IMR-90 (cell line): ENCODE measurements at regions not wholly inside any gene's neighbourhood (a gene's known extent, or its start where the extent isn't known, plus 50 kb on each side); places are given as distances from the start of the nearest gene placed in this dataset.

Experiments used
- ATAC-seq: fragments of 200-7000 bp; cut with Tn5 transposase; 2 replicates; pipeline ENCODE4 v1.9.1; 2020; ENCODE audit warnings: low read depth, mild to moderate bottlenecking, moderate library complexity
- BruUV-seq: library from RNA; stranded (reverse); fragments of 400-500 nt; replicated peaks from 2 replicates; lab custom pipeline; 2021; lab: Mats Ljungman, UMichigan
- CTCF ChIA-PET: fragments of 300-600 bp; formaldehyde crosslinking; extraction: SDS; loops from one replicate; lab custom pipeline; 2021; ENCODE audit warnings: antibody characterized with exemption; lab: Yijun Ruan, JAX
- POLR2A ChIA-PET: fragments of 300-600 bp; sonication (Branson Sonifier 250); formaldehyde crosslinking; loops from one replicate; lab custom pipeline; 2022; ENCODE audit warnings: antibody characterized with exemption; ENCODE audit not compliant: unreplicated experiment; lab: Charles Lee
- DNase-seq: peaks from one replicate; pipeline ENCODE4 v3.0.0; 2013
- H2AFZ ChIP-seq: replicated peaks from 2 replicates; pipeline ENCODE3; 2013; ENCODE audit warnings: low read length, mild to moderate bottlenecking; ENCODE audit not compliant: poor library complexity
- H2AK5ac ChIP-seq: 2 replicates; pipeline ENCODE4 v1.6.1; 2013; ENCODE audit warnings: low read depth, low read length, inconsistent platforms
- H2AK9ac ChIP-seq: replicated peaks from 2 replicates; pipeline ENCODE3; 2013; ENCODE audit warnings: mild to moderate bottlenecking, low read depth, low read length, moderate library complexity; ENCODE audit not compliant: poor library complexity
- H2BK120ac ChIP-seq: 2 replicates; pipeline ENCODE4 v1.6.1; 2013; ENCODE audit warnings: low read depth, low read length, inconsistent platforms
- H2BK15ac ChIP-seq: 3 replicates; pipeline ENCODE4 v1.6.1; 2013; ENCODE audit warnings: low read depth, low read length, inconsistent platforms
- H2BK20ac ChIP-seq: 2 replicates; pipeline ENCODE4 v1.6.1; 2013; ENCODE audit warnings: low read depth, mild to moderate bottlenecking, inconsistent platforms, low read length, moderate library complexity
- H2BK5ac ChIP-seq: 2 replicates; pipeline ENCODE4 v1.6.1; 2013; ENCODE audit warnings: mild to moderate bottlenecking, low read depth, low read length, inconsistent platforms; ENCODE audit not compliant: poor library complexity, severe bottlenecking
- H3K14ac ChIP-seq: replicated peaks from 2 replicates; pipeline ENCODE4 v1.6.1; 2013; ENCODE audit warnings: low read depth, low read length, inconsistent platforms
- H3K18ac ChIP-seq: 2 replicates; pipeline ENCODE4 v1.6.1; 2013; ENCODE audit warnings: low read depth, low read length, control low read depth
- H3K23ac ChIP-seq: 2 replicates; pipeline ENCODE4 v1.6.1; 2013; ENCODE audit warnings: low read depth, low read length, inconsistent platforms
- H3K27ac ChIP-seq: 2 replicates; pipeline ENCODE4 v1.5.1; 2013; ENCODE audit warnings: mild to moderate bottlenecking, control low read depth, low read length; ENCODE audit not compliant: insufficient read depth
- H3K27me3 ChIP-seq: 2 replicates; pipeline ENCODE4 v1.6.1; 2013; ENCODE audit warnings: low read length; ENCODE audit not compliant: control insufficient read depth, insufficient read depth
- H3K36me3 ChIP-seq: 2 replicates; pipeline ENCODE4 v1.6.1; 2013; ENCODE audit warnings: low read length, mixed read lengths; ENCODE audit not compliant: control insufficient read depth, insufficient read depth
- H3K4ac ChIP-seq: 2 replicates; pipeline ENCODE4 v1.6.1; 2013; ENCODE audit warnings: low read depth, low read length, inconsistent platforms
- H3K4me1 ChIP-seq: 2 replicates; pipeline ENCODE4 v1.6.1; 2013; ENCODE audit warnings: low read length, mixed read lengths; ENCODE audit not compliant: control insufficient read depth, insufficient read depth
- H3K4me2 ChIP-seq: 2 replicates; pipeline ENCODE4 v1.6.1; 2013; ENCODE audit warnings: low read depth, mild to moderate bottlenecking, control low read depth, low read length, moderate library complexity
- H3K4me3 ChIP-seq: 2 replicates; pipeline ENCODE4 v1.5.1; 2013; ENCODE audit warnings: low read depth, mild to moderate bottlenecking, control low read depth, low read length, moderate library complexity; ENCODE audit not compliant: insufficient read depth
- H3K56ac ChIP-seq: 2 replicates; pipeline ENCODE4 v1.6.1; 2013; ENCODE audit warnings: low read length, inconsistent platforms; ENCODE audit not compliant: insufficient read depth; ENCODE audit errors: extremely low read depth
- H3K79me1 ChIP-seq, 2 experiments: 2 replicates each; pipeline ENCODE4 v1.6.1; 2013; ENCODE audit warnings: low read length in 2 of 2, inconsistent platforms in 1 of 2, low read depth in 1 of 2
- H3K9ac ChIP-seq: 2 replicates; pipeline ENCODE4 v1.6.1; 2013; ENCODE audit warnings: low read depth, low read length, control low read depth
- H3K9me1 ChIP-seq: 2 replicates; pipeline ENCODE4 v1.6.1; 2013; ENCODE audit warnings: low read length, inconsistent platforms; ENCODE audit not compliant: insufficient read depth
- H3K9me3 ChIP-seq: 2 replicates; pipeline ENCODE4 v1.6.1; 2013; ENCODE audit warnings: low read length; ENCODE audit not compliant: control insufficient read depth, insufficient read depth
- H4K20me1 ChIP-seq: 2 replicates; pipeline ENCODE4 v1.6.1; 2013; ENCODE audit warnings: low read length, inconsistent platforms; ENCODE audit not compliant: insufficient read depth
- H4K5ac ChIP-seq: 2 replicates; pipeline ENCODE4 v1.6.1; 2013; ENCODE audit warnings: mild to moderate bottlenecking, low read depth, low read length, control low read depth
- H4K8ac ChIP-seq, 2 experiments: 2 replicates each; pipeline ENCODE4 v1.6.1; 2013; ENCODE audit warnings: low read depth in 2 of 2, low read length in 2 of 2, control low read depth in 1 of 2, inconsistent platforms in 1 of 2
- H4K91ac ChIP-seq: 2 replicates; pipeline ENCODE4 v1.6.1; 2013; ENCODE audit warnings: low read depth, low read length, inconsistent platforms; ENCODE audit not compliant: insufficient read depth
- BHLHE40 ChIP-seq: fragments of 150-350 bp; IDR thresholded peaks from 2 replicates; pipeline ENCODE4 v1.6.1; 2016; ENCODE audit warnings: mild to moderate bottlenecking, low read depth, low read length
- CEBPB ChIP-seq: IDR thresholded peaks from 2 replicates; pipeline ENCODE4 v1.6.1; 2012; ENCODE audit warnings: low read depth, low read length, improper control_type of control experiment
- CHD1 ChIP-seq: IDR thresholded peaks from 2 replicates; pipeline ENCODE4 v1.6.1; 2012; ENCODE audit warnings: low read depth, low read length, improper control_type of control experiment
- CTCF ChIP-seq: conservative IDR thresholded peaks from 2 replicates; pipeline ENCODE4 v1.5.1; 2012; ENCODE audit warnings: mild to moderate bottlenecking, low read depth, low read length, improper control_type of control experiment
- ELK1 ChIP-seq: fragments of 150-350 bp; IDR thresholded peaks from 2 replicates; pipeline ENCODE4 v1.6.1; 2016; ENCODE audit warnings: low read depth, mild to moderate bottlenecking, low read length, moderate library complexity, borderline replicate concordance
- FOS ChIP-seq: fragments of 150-350 bp; IDR thresholded peaks from 2 replicates; pipeline ENCODE4 v1.6.1; 2016; ENCODE audit warnings: low read depth, low read length
- MAFK ChIP-seq: IDR thresholded peaks from 2 replicates; pipeline ENCODE4 v1.6.1; 2012; ENCODE audit warnings: low read depth, low read length, improper control_type of control experiment
- MAZ ChIP-seq: IDR thresholded peaks from 2 replicates; pipeline ENCODE4 v1.6.1; 2012; ENCODE audit warnings: low read depth, mild to moderate bottlenecking, low read length, improper control_type of control experiment, moderate library complexity, borderline replicate concordance
- MXI1 ChIP-seq: IDR thresholded peaks from 2 replicates; pipeline ENCODE4 v1.6.1; 2012; ENCODE audit warnings: low read depth, mild to moderate bottlenecking, low read length, moderate library complexity, borderline replicate concordance
- NFE2L2 ChIP-seq: fragments of 150-350 bp; IDR thresholded peaks from 2 replicates; pipeline ENCODE4 v1.6.1; 2016; ENCODE audit warnings: low read depth, mild to moderate bottlenecking, low read length
- POLR2A ChIP-seq: IDR thresholded peaks from 2 replicates; pipeline ENCODE4 v1.6.1; 2012; ENCODE audit warnings: mild to moderate bottlenecking, low read depth, low read length
- RAD21 ChIP-seq: IDR thresholded peaks from 2 replicates; pipeline ENCODE4 v1.6.1; 2012; ENCODE audit warnings: low read length, improper control_type of control experiment
- RCOR1 ChIP-seq: IDR thresholded peaks from 2 replicates; pipeline ENCODE4 v1.6.1; 2012; ENCODE audit warnings: mild to moderate bottlenecking, low read length, improper control_type of control experiment; ENCODE audit not compliant: insufficient replicate concordance
- RFX5 ChIP-seq: IDR thresholded peaks from 2 replicates; pipeline ENCODE4 v1.8.0; 2012; ENCODE audit warnings: low read depth, mild to moderate bottlenecking, low read length, moderate library complexity
- SMC3 ChIP-seq: fragments of 150-350 bp; IDR thresholded peaks from 2 replicates; pipeline ENCODE4 v1.6.1; 2016; ENCODE audit warnings: low read depth, mild to moderate bottlenecking, antibody characterized with exemption, low read length, moderate library complexity
- USF2 ChIP-seq: fragments of 150-350 bp; IDR thresholded peaks from 2 replicates; pipeline ENCODE4 v1.6.1; 2017; ENCODE audit warnings: mild to moderate bottlenecking, antibody characterized with exemption, low read length, low read depth
- WGBS, 2 experiments: methylation state at CpG; one replicate each; pipeline versions ENCODE4 v1.1.5 to v1.1.7; 2013; ENCODE audit warnings: missing lambda C conversion rate in 2 of 2; ENCODE audit not compliant: insufficient read length in 1 of 2; ENCODE audit errors: extremely low coverage in 2 of 2; 5-methylcytosine and 5-hydroxymethylcytosine counted together
- dilution Hi-C: fragments of 300-500 bp; cut with HindIII; formaldehyde crosslinking; loops from one replicate; pipeline ENCODE4 v1.14.3; 2018; ENCODE audit warnings: low sequenced_read_pairs; ENCODE audit not compliant: unreplicated experiment
- in situ Hi-C: fragments of 300-500 bp; cut with MboI; formaldehyde crosslinking; loops from 3 replicates; pipeline ENCODE4 v1.14.3; 2019; ENCODE audit warnings: low sequenced_read_pairs, inconsistent platforms, mixed read lengths
- intact Hi-C: fragments of 100-400 bp; cut with micrococcal nuclease; formaldehyde crosslinking; loops from 2 replicates; pipeline ENCODE4 v1.10.0; 2022

DNA sequence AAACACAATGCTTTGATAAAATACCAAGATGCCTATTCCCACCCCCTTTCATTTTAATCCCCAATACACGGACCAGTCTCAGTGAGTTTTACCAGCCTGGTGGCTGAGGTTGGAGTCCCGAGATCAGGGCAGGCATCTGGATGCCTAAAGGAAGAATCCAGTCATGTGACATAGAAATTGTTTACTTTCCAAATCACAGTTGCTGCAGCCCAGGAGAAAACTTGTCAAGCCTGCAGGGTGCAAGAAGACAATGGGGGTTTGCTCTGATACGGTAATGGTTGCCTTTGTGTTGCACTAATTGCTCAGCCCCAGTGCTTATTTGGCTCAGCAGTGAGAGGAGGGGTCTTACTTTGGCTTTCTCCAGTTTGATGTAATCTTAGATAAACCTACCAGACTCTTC, 308.5 kb upstream of the POU3F2 start:
- Histone ChIP-seq H3K9ac (no peak overlapping the region), H3K9me3 (peaks cover 12% of the 10 kb centered on the region; the same call in 1 of the 2 replicates), H4K91ac (no peak overlapping the region), H3K18ac (no peak overlapping the region), H3K23ac (no peak overlapping the region), H3K4me1 (no peaks in the 10 kb centered on the region), H3K27ac (no peak overlapping the region), H3K56ac (no peak overlapping the region), H3K36me3 (no peaks in the 10 kb centered on the region), H4K5ac (no peak overlapping the region), H4K8ac (no peak overlapping the region), H3K4me3 (no peak overlapping the region), H3K4me2 (no peak overlapping the region), H2AK5ac (no peak overlapping the region), H2BK20ac (no peak overlapping the region), H2AFZ (no peak overlapping the region), H2BK15ac (no peak overlapping the region), H3K4ac (no peak overlapping the region), H2BK120ac (no peak overlapping the region), H2AK9ac (no peak overlapping the region), H3K9me1 (no peaks in the 10 kb centered on the region), H3K79me1 (no peaks in the 10 kb centered on the region), H4K20me1 (no peaks in the 10 kb centered on the region), H3K27me3 (no peaks in the 10 kb centered on the region), H3K14ac (no peak overlapping the region), H2BK5ac (no peak overlapping the region)
- TF ChIP-seq POLR2A (no peak), RAD21 (no peak), MAZ (no peak), CEBPB (no peak), USF2 (no peak), FOS (no peak), SMC3 (no peak), MXI1 (no peak), CHD1 (no peak), MAFK (no peak), NFE2L2 (no peak), ELK1 (no peak), RCOR1 (no peak), CTCF (no peak), RFX5 (no peak), BHLHE40 (no peak)
- POLR2A ChIA-PET, result no interaction called here
- in situ Hi-C loops, result no loop called here
- CTCF ChIA-PET, result no interaction called here
- no TSS peak for BruUV-seq
- intact Hi-C loops, result no loop called here
- ATAC-seq (no peak), DNase-seq (no peak)
- WGBS, 2 experiments, result no CpG with 5 or more reads among the region's 3 CpGs
- dilution Hi-C loops, result no loop called here
